OCI-LY1 (cell line): ENCODE measurements at regions not wholly inside any gene's neighbourhood (a gene's known extent, or its start where the extent isn't known, plus 50 kb on each side); places are given as distances from the start of the nearest gene placed in this dataset.

ENCODE experiments used
- H2AFZ ChIP-seq: fragments of 200-600 bp; sonication (generic), shearing (Covaris generic); 2 replicates; pipeline ENCODE4 v1.6.0; 2014; ENCODE audit warnings: antibody characterized with exemption, mild to moderate bottlenecking, low read length
- H3F3A ChIP-seq: fragments of 200-600 bp; sonication (generic), shearing (Covaris generic); 2 replicates; pipeline ENCODE4 v1.6.0; 2014; ENCODE audit warnings: mild to moderate bottlenecking, antibody characterized with exemption, low read length, moderate library complexity; ENCODE audit not compliant: insufficient read depth
- H3K27ac ChIP-seq: fragments of 200-600 bp; sonication (generic); 2 replicates; pipeline ENCODE4 v1.5.1; 2014; ENCODE audit warnings: low read length, mixed run types, mild to moderate bottlenecking, low read depth; ENCODE audit not compliant: poor library complexity, severe bottlenecking
- H3K27me3 ChIP-seq: fragments of 200-600 bp; sonication (generic); 2 replicates; pipeline ENCODE4 v1.6.0; 2014; ENCODE audit warnings: antibody characterized with exemption, mild to moderate bottlenecking, low read length, moderate library complexity; ENCODE audit not compliant: insufficient read depth
- H3K36me3 ChIP-seq: fragments of 200-600 bp; sonication (generic); 2 replicates; pipeline ENCODE4 v1.6.1; 2014; ENCODE audit warnings: mild to moderate bottlenecking, antibody characterized with exemption, low read length, moderate library complexity, mixed read lengths; ENCODE audit not compliant: insufficient read depth
- H3K4me1 ChIP-seq: fragments of 200-600 bp; sonication (generic); 2 replicates; pipeline ENCODE4 v1.5.1; 2014; ENCODE audit warnings: mild to moderate bottlenecking, low read length, moderate library complexity; ENCODE audit not compliant: insufficient read depth, severe bottlenecking
- H3K4me2 ChIP-seq: fragments of 200-600 bp; sonication (generic), shearing (Covaris generic); 2 replicates; pipeline ENCODE4 v1.6.1; 2014; ENCODE audit warnings: low read length
- H3K4me3 ChIP-seq: fragments of 200-600 bp; sonication (generic); 2 replicates; pipeline ENCODE4 v1.5.1; 2014; ENCODE audit warnings: low read length, low read depth, mild to moderate bottlenecking, mixed read lengths; ENCODE audit not compliant: poor library complexity, severe bottlenecking
- H3K79me2 ChIP-seq: fragments of 200-600 bp; shearing (Covaris generic); 2 replicates; pipeline ENCODE4 v1.6.1; 2016; ENCODE audit warnings: mixed run types, low read length, mixed read lengths; ENCODE audit not compliant: insufficient read depth
- H3K9ac ChIP-seq: fragments of 200-600 bp; sonication (generic), shearing (Covaris generic); 2 replicates; pipeline ENCODE4 v1.6.1; 2014; ENCODE audit warnings: mild to moderate bottlenecking, low read length, mixed read lengths
- H3K9me2 ChIP-seq: fragments of 200-600 bp; sonication (generic), shearing (Covaris generic); 2 replicates; pipeline ENCODE4 v1.6.1; 2014; ENCODE audit warnings: low read depth, mild to moderate bottlenecking, low read length, mixed read lengths
- H3K9me3 ChIP-seq: fragments of 200-600 bp; shearing (Covaris generic); 2 replicates; pipeline ENCODE4 v1.6.1; 2014; ENCODE audit warnings: low read length, mixed read lengths
- H4K20me1 ChIP-seq: fragments of 200-600 bp; sonication (generic), shearing (Covaris generic); 2 replicates; pipeline ENCODE4 v1.6.0; 2016; ENCODE audit warnings: mild to moderate bottlenecking, low read length; ENCODE audit not compliant: insufficient read depth
- CTCF ChIP-seq: fragments of 200-600 bp; sonication (generic), shearing (Covaris generic); IDR thresholded peaks from 2 replicates; pipeline ENCODE4 v1.5.1; 2017; ENCODE audit warnings: mild to moderate bottlenecking, antibody characterized with exemption, low read length, moderate library complexity, mixed read lengths
- EZH2 ChIP-seq: fragments of 200-600 bp; sonication (generic), shearing (Covaris generic); IDR thresholded peaks from 2 replicates; pipeline ENCODE4 v1.8.0; 2017; ENCODE audit warnings: borderline replicate concordance, mixed run types, mild to moderate bottlenecking, antibody characterized with exemption, low read length, moderate library complexity, mixed read lengths

DNA sequence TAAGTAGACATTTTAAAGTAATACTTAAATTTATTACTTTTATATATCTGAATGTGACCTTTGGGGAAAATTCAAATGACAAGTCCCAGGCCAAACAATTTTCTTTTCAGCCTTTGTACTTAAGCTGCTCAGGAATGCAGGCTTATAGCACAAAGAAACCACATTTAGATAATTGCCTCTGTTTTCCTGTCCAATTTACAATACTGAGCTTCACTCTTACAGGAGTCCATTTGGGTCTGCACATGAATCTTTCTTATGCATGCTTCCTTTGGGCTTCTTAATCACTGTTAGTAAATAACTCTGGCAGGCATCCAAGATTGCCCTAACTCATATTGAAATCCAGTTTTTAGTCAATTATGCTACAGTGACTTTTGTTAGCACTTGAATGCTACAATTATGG, 459.4 kb upstream of the TGFBR2 start:
- Histone ChIP-seq H3K79me2 (no peaks in the 10 kb centered on the region), H3K4me3 (no peak overlapping the region), H3K27ac (no peak overlapping the region), H3K9me2 (no peaks in the 10 kb centered on the region), H3K27me3 (no peaks in the 10 kb centered on the region), H3F3A (no peaks in the 10 kb centered on the region), H3K4me1 (no peaks in the 10 kb centered on the region), H4K20me1 (no peaks in the 10 kb centered on the region), H3K9me3 (no peaks in the 10 kb centered on the region), H3K9ac (no peak overlapping the region), H3K4me2 (no peak overlapping the region), H3K36me3 (no peaks in the 10 kb centered on the region), H2AFZ (no peak overlapping the region)
- TF ChIP-seq CTCF (no peak), EZH2 (no peak)

- Histone ChIP-seq H3K4me2 (no peak overlapping the region), H3K79me2 (no peaks in the 10 kb centered on the region), H3K4me1 (no peaks in the 10 kb centered on the region), H3K4me3 (no peak overlapping the region), H3K27ac (no peak overlapping the region), H3K9me2 (no peaks in the 10 kb centered on the region), H3F3A (no peaks in the 10 kb centered on the region), H3K36me3 (no peaks in the 10 kb centered on the region), H3K9ac (no peak overlapping the region), H2AFZ (no peak overlapping the region), H4K20me1 (no peaks in the 10 kb centered on the region), H3K9me3 (no peaks in the 10 kb centered on the region), H3K27me3 (no peaks in the 10 kb centered on the region)
- no peak for TF ChIP-seq EZH2
Measured at GRCh38 chr3:30154853-30155252, 451.5 kb upstream of the TGFBR2 start.

- H3K4me1 ChIP-seq, result no peaks in the 10 kb centered on the region
- no peak overlapping the region for H3K9ac ChIP-seq
- H3K9me3 ChIP-seq, result no peaks in the 10 kb centered on the region
- no peak overlapping the region for H3K4me3 ChIP-seq
- TF ChIP-seq CTCF, result no peak
- TF ChIP-seq EZH2, result no peak
- no peaks in the 10 kb centered on the region for H3K79me2 ChIP-seq
- no peak overlapping the region for H2AFZ ChIP-seq
- no peak overlapping the region for H3K27ac ChIP-seq
- H4K20me1 ChIP-seq, result no peaks in the 10 kb centered on the region
- H3K27me3 ChIP-seq, result no peaks in the 10 kb centered on the region
- H3K4me2 ChIP-seq, result no peak overlapping the region
- H3F3A ChIP-seq, result no peaks in the 10 kb centered on the region
- H3K9me2 ChIP-seq, result no peaks in the 10 kb centered on the region
- no peaks in the 10 kb centered on the region for H3K36me3 ChIP-seq
Measured at GRCh38 chr3:30155755-30156154, 450.6 kb upstream of the TGFBR2 start.
